Spleen (tissue), 7 donors: ENCODE measurements at regions not wholly inside any gene's neighbourhood (a gene's known extent, or its start where the extent isn't known, plus 50 kb on each side); places are given as distances from the start of the nearest gene placed in this dataset.

Source experiments
- CTCF ChIP-seq, 11 experiments: fragments of 200-600 bp in 7 of 11; fragments of 450-650 bp in 4 of 11; sonication (generic) in 4 of 11; IDR thresholded peaks in 8 of 11; conservative IDR thresholded peaks in 3 of 11; 1 replicate in 7 of 11; 2 replicates in 4 of 11; pipeline versions ENCODE4 v1.4.0 to v1.8.0; 2016 to 2021; ENCODE audit warnings: antibody characterized with exemption in 11 of 11, inconsistent platforms in 4 of 11, mild to moderate bottlenecking in 1 of 11
- POLR2A ChIP-seq, 3 donors: fragments of 450-650 bp; IDR thresholded peaks; one replicate each; pipeline ENCODE4 v1.5.1; 2017; ENCODE audit warnings: antibody characterized with exemption in 3 of 3, mild to moderate bottlenecking in 1 of 3
- donor health status: DM: no; HTN: no; CAD: no; lungs with moderate emphysema.
- donor health status: DM: no; HTN: no; CAD: no.
- donor health status: DM: no; HTN: no; CAD: no.

DNA sequence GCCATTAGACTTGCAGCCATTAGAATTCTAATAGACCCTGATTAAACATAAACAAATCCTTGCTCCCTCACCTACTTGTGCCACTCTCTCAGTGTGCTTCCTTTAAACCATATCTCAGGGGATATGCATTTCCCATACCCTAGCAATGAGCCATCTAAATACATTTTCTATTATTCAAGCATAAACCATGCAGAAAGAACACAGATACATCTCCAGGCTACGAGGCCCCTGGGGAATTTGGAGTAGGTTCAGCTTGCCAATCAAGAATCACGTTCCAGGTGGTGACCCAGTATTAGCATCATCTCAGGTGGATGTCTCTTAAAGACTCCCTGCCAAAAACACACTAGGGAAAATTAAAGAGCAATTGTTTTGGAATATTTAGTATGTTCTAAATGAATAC lies 93.0 kb upstream of the CCL21 start:
- TF ChIP-seq POLR2A (IDR thresholded peaks at IDR 0.05) (no peak), CTCF (IDR thresholded peaks at IDR 0.05 in 8 of 11, conservative IDR thresholded peaks at IDR 0.05 in 3 of 11) (no peak)
